ENCODE measurements at regions not wholly inside any gene's neighbourhood (a gene's known extent, or its start where the extent isn't known, plus 50 kb on each side); places are given as distances from the start of the nearest gene placed in this dataset.

- DNase-seq = no peak
- no peak overlapping the region for H3K27ac Mint-ChIP-seq
- no peak for ATAC-seq (replicated peaks in 1 of 2)
- no peaks in the 10 kb centered on the region for H3K36me3 Mint-ChIP-seq (ENCODE audit: insufficient read depth in 2 of 2)
- no peaks in the 10 kb centered on the region for H3K4me1 Mint-ChIP-seq (ENCODE audit: low read depth)
- no peaks in the 10 kb centered on the region for H3K27me3 Mint-ChIP-seq (ENCODE audit: low read depth)
- H3K9me3 Mint-ChIP-seq = peaks cover 0 to 10% of the 10 kb centered on the region in 2 donors
- H3K4me3 Mint-ChIP-seq = no peak overlapping the region
These were observed 1367.0 kb downstream of the OTOL1 start for GRCh38 chr3:162863579-162863978.

GRCh38 chr3:162865466-162865865, 1368.9 kb downstream of the OTOL1 start:
- DNase-seq (no peak), ATAC-seq (replicated peaks in 1 of 2) (no peak)
- peaks cover 1% of the 10 kb centered on the region in 2 donors for H3K36me3 Mint-ChIP-seq (ENCODE audit: insufficient read depth in 2 of 2)
- H3K27me3 Mint-ChIP-seq (ENCODE audit: low read depth) = no peaks in the 10 kb centered on the region
- no peak overlapping the region for H3K4me3 Mint-ChIP-seq
- H3K27ac Mint-ChIP-seq = no peak overlapping the region
- peaks cover 0 to 18% of the 10 kb centered on the region in 2 donors for H3K9me3 Mint-ChIP-seq
- no peaks in the 10 kb centered on the region for H3K4me1 Mint-ChIP-seq (ENCODE audit: low read depth)

GRCh38 chr3:162879021-162879562, 1382.5 kb downstream of the OTOL1 start:
- DNase-seq (no peak), ATAC-seq (replicated peaks in 1 of 2) (no peak)
- no peaks in the 10 kb centered on the region for H3K4me1 Mint-ChIP-seq (ENCODE audit: low read depth)
- H3K36me3 Mint-ChIP-seq (ENCODE audit: insufficient read depth in 2 of 2) = no peaks in the 10 kb centered on the region
- no peaks in the 10 kb centered on the region for H3K27me3 Mint-ChIP-seq (ENCODE audit: low read depth)
- H3K9me3 Mint-ChIP-seq = peaks cover 0 to 4% of the 10 kb centered on the region in 2 donors
- no peak overlapping the region for H3K27ac Mint-ChIP-seq
- no peak overlapping the region for H3K4me3 Mint-ChIP-seq

GRCh38 chr3:162884373-162884772, 1387.8 kb downstream of the OTOL1 start:
- DNase-seq = no peak
- no peak overlapping the region for H3K27ac Mint-ChIP-seq
- no peaks in the 10 kb centered on the region for H3K36me3 Mint-ChIP-seq (ENCODE audit: insufficient read depth in 2 of 2)
- H3K4me3 Mint-ChIP-seq = no peak overlapping the region
- ATAC-seq (replicated peaks in 1 of 2) = no peak
- H3K9me3 Mint-ChIP-seq = peaks cover 0 to 4% of the 10 kb centered on the region in 2 donors
- H3K27me3 Mint-ChIP-seq (ENCODE audit: low read depth) = no peaks in the 10 kb centered on the region
- H3K4me1 Mint-ChIP-seq (ENCODE audit: low read depth) = no peaks in the 10 kb centered on the region

GRCh38 chr3:162892921-162893793, 1396.5 kb downstream of the OTOL1 start:
- Mint-ChIP-seq H3K4me3 (no peak overlapping the region), H3K27me3 (ENCODE audit: low read depth) (no peaks in the 10 kb centered on the region), H3K36me3 (ENCODE audit: insufficient read depth in 2 of 2) (no peaks in the 10 kb centered on the region), H3K4me1 (ENCODE audit: low read depth) (no peaks in the 10 kb centered on the region), H3K27ac (no peak overlapping the region), H3K9me3 (peaks cover 0 to 4% of the 10 kb centered on the region in 2 donors)
- no peak for ATAC-seq (replicated peaks in 1 of 2)
- DNase-seq = no peak

- no peak overlapping the region for H3K4me3 Mint-ChIP-seq
- DNase-seq = no peak
- peaks cover 2 to 7% of the 10 kb centered on the region in 2 donors for H3K9me3 Mint-ChIP-seq
- H3K27ac Mint-ChIP-seq = no peak overlapping the region
- no peaks in the 10 kb centered on the region for H3K36me3 Mint-ChIP-seq (ENCODE audit: insufficient read depth in 2 of 2)
- no peaks in the 10 kb centered on the region for H3K4me1 Mint-ChIP-seq (ENCODE audit: low read depth)
- no peaks in the 10 kb centered on the region for H3K27me3 Mint-ChIP-seq (ENCODE audit: low read depth)
- ATAC-seq (replicated peaks in 1 of 2) = no peak
These were observed 1400.7 kb downstream of the OTOL1 start for GRCh38 chr3:162897291-162897690.

GRCh38 chr3:162932503-162932902, 1435.9 kb downstream of the OTOL1 start:
- H3K27me3 Mint-ChIP-seq (ENCODE audit: low read depth) = no peaks in the 10 kb centered on the region

GRCh38 chr3:162933656-162934055, 1437.0 kb downstream of the OTOL1 start:
- Mint-ChIP-seq H3K9me3 (peaks cover 7 to 8% of the 10 kb centered on the region in 2 donors), H3K27ac (no peak overlapping the region), H3K27me3 (ENCODE audit: low read depth) (no peaks in the 10 kb centered on the region), H3K36me3 (ENCODE audit: insufficient read depth in 2 of 2) (no peaks in the 10 kb centered on the region), H3K4me3 (no peak overlapping the region), H3K4me1 (ENCODE audit: low read depth) (no peaks in the 10 kb centered on the region)
- DNase-seq = no peak
- ATAC-seq (replicated peaks in 1 of 2) = no peak

More at GRCh38 chr3:162932503-162932902, 1435.9 kb downstream of the OTOL1 start:
- Mint-ChIP-seq H3K27ac (no peak overlapping the region), H3K9me3 (peaks cover 7 to 10% of the 10 kb centered on the region in 2 donors), H3K4me1 (ENCODE audit: low read depth) (no peaks in the 10 kb centered on the region), H3K36me3 (ENCODE audit: insufficient read depth in 2 of 2) (no peaks in the 10 kb centered on the region), H3K4me3 (no peak overlapping the region)
- ATAC-seq (replicated peaks in 1 of 2) (no peak), DNase-seq (no peak)

- Mint-ChIP-seq H3K27ac (no peak overlapping the region), H3K4me3 (no peak overlapping the region), H3K4me1 (ENCODE audit: low read depth) (no peaks in the 10 kb centered on the region), H3K9me3 (peaks cover 8 to 13% of the 10 kb centered on the region in 2 donors), H3K27me3 (ENCODE audit: low read depth) (no peaks in the 10 kb centered on the region), H3K36me3 (ENCODE audit: insufficient read depth in 2 of 2) (no peaks in the 10 kb centered on the region)
- DNase-seq (no peak), ATAC-seq (replicated peaks in 1 of 2) (no peak)
These were observed 1440.1 kb downstream of the OTOL1 start for GRCh38 chr3:162936706-162937105.

GRCh38 chr3:162938083-162938482, 1441.5 kb downstream of the OTOL1 start:
- no peak for ATAC-seq (replicated peaks in 1 of 2)
- Mint-ChIP-seq H3K27me3 (ENCODE audit: low read depth) (no peaks in the 10 kb centered on the region), H3K36me3 (ENCODE audit: insufficient read depth in 2 of 2) (no peaks in the 10 kb centered on the region), H3K4me1 (ENCODE audit: low read depth) (no peaks in the 10 kb centered on the region), H3K27ac (no peak overlapping the region), H3K9me3 (peaks cover 6 to 13% of the 10 kb centered on the region in 2 donors), H3K4me3 (no peak overlapping the region)
- no peak for DNase-seq

- Mint-ChIP-seq H3K4me1 (ENCODE audit: low read depth) (no peaks in the 10 kb centered on the region), H3K9me3 (peaks cover 9 to 11% of the 10 kb centered on the region in 2 donors), H3K27ac (no peak overlapping the region), H3K4me3 (no peak overlapping the region), H3K27me3 (ENCODE audit: low read depth) (no peaks in the 10 kb centered on the region), H3K36me3 (ENCODE audit: insufficient read depth in 2 of 2) (no peaks in the 10 kb centered on the region)
- ATAC-seq (replicated peaks in 1 of 2) = no peak
- DNase-seq = no peak
These were observed 1449.0 kb downstream of the OTOL1 start for GRCh38 chr3:162945626-162946025.

GRCh38 chr3:162956711-162957110, 1460.1 kb downstream of the OTOL1 start:
- Mint-ChIP-seq H3K4me1 (ENCODE audit: low read depth) (no peaks in the 10 kb centered on the region), H3K4me3 (no peak overlapping the region), H3K36me3 (ENCODE audit: insufficient read depth in 2 of 2) (peaks cover 0 to 2% of the 10 kb centered on the region in 2 donors), H3K9me3 (peaks cover 0 to 7% of the 10 kb centered on the region in 2 donors), H3K27me3 (ENCODE audit: low read depth) (no peaks in the 10 kb centered on the region), H3K27ac (no peak overlapping the region)
- no peak for ATAC-seq (replicated peaks in 1 of 2)
- DNase-seq = no peak

- Mint-ChIP-seq H3K36me3 (ENCODE audit: insufficient read depth in 2 of 2) (peaks cover 0 to 4% of the 10 kb centered on the region in 2 donors), H3K27ac (no peak overlapping the region), H3K27me3 (ENCODE audit: low read depth) (no peaks in the 10 kb centered on the region), H3K9me3 (peaks cover 5 to 7% of the 10 kb centered on the region in 2 donors), H3K4me1 (ENCODE audit: low read depth) (no peaks in the 10 kb centered on the region), H3K4me3 (no peak overlapping the region)
- no peak for ATAC-seq (replicated peaks in 1 of 2)
- DNase-seq = no peak
These were observed 1463.7 kb downstream of the OTOL1 start for GRCh38 chr3:162960269-162960668.

Measured in activated T-cell treated with anti-CD3 and anti-CD28 coated beads, Interleukin-2, amount 50 U/mL, for 72 hours (primary cell).